HG03175 (cell line): ENCODE measurements at regions not wholly inside any gene's neighbourhood (a gene's known extent, or its start where the extent isn't known, plus 50 kb on each side); places are given as distances from the start of the nearest gene placed in this dataset.
"Not testable (repeated sequence)": the region's sequence is repeated elsewhere in the genome, so short reads cannot be mapped to it uniquely, and the experiment has no call there.

Experiments used
- ATAC-seq: cut with Tn5 transposase; IDR thresholded peaks from one replicate; pipeline ENCODE4 v1.9.1; 2021; ENCODE audit warnings: mild to moderate bottlenecking, moderate library complexity; ENCODE audit not compliant: unreplicated experiment

GRCh38 chr5:171541341-171541776 is 121.9 kb downstream of the FGF18 start:
- ATAC-seq = no peak

DNA sequence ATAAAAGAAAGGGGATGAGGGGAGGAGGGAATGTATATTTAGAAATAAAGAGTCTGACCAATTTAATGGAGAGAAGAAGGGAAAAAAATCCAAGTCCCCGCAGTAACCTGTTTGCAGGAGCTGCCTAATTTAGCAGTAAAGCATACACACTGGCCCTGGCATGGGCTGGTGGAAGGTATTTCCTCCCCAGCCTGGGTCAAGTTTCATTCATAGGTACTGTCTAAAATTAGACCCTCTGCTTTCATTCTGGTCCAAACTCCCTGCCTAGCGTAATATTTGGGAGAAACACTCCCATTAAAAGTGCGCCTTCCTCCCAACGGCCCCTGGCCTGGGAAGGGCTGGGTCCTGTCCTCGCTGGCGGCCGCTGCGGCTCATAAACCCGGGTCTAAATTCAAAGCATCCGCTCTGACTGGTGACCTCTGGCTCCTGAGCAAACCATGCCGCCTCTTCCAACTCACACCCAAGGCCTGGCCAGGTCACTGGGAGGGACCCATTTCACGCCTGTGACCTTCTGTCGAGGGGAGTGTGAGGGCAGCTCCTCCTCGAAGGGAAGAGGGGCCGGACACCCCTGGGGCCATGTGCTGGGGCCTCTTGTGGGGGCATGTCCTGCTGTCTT is 123.2 kb downstream of the FGF18 start:
- no peak for ATAC-seq

DNA sequence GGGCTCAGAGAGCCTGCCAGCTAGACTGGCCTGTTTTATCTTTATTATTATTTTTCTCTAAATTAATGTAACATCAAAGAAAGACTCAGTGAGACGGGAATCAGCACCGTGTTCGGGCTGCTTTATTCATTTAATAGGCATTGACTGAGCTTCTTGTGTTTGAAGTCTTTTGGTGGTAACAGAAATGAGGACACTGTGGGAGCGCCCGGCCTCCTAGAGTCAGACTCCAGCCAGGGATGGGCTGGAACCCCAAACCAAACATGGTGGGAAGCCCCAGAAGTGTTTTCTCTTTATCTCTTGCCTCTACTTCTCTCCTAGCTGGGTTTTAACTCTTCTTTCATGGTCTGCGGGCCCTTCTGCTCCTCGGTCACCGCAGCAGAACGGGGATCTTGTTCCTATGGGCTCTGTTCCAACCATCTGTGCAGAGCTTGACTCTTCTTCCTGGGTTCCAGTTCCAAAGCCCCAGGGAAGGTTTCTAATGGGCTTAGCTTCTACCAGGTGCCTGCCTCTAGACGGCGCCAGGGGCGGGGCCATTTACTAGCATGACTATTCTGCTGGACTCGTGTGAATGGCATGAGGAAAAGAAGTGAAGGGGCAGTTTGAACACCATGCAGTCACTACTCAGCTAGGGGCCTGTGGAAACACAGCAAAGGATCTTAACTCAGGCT is 123.8 kb downstream of the FGF18 start:
- ATAC-seq = no peak

DNA sequence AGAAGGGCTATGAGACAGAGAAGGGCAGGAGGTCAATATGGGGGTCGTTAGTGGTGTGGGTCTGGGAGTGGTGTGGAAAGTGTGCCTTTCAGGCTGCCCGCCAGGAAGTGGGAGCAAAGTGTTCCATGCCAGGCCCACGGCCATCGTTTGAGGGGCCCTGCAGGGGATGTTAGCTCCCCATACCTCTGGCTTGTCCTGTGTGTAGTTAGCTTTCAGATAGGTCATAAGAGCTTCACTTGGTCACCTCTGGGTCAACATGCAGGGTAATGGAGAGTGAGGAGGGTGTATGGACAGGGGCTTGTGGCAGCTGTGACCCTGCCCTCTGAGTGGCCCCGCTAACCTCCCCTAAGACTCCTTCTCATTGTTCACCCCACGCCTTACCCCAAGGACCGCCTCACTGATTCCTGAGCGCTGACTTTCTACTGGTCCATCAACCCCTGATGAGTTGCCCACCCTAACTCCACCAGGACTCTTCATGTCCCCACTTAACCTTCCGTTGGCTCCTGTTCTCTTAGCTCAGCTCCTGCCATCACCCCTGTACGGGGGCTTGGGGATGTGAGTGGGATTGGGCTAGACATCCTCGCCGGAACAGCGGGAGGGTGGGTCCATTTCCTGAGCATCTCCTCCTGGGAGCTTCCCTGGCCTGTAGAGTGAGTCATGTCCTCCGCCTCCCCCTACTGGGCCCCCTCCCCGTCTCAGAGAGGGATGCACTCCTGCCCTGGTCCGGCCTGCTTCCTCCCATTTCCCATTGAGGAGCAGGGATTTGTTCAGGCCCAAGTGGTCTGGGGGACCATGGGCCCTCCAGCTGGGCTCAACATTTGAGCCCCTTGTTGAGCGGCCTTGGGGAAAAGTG is 125.7 kb downstream of the FGF18 start:
- ATAC-seq = no peak

DNA sequence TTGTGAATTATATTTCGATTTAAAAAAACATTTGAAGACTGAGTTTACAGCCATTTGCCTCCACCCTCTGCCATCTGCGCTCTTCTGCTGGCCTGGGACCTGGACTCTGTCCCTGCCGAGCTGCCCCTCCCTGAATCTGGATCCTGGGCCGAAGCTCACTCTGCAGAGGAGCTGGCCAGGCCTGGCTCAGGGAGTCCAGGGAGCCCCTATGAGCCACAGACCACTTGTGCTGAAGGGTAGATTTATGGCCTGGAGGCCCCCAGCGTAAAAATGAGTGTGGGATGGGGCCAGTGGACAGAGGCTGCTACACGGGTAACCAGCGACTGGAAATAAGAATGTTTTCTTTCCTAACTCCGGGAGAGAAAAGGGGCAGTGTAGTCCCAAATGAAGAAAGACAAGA is 129.8 kb downstream of the FGF18 start:
- no peak for ATAC-seq

- ATAC-seq = not testable (repeated sequence)
These were observed 134.4 kb downstream of the FGF18 start for GRCh38 chr5:171553817-171554216.

DNA sequence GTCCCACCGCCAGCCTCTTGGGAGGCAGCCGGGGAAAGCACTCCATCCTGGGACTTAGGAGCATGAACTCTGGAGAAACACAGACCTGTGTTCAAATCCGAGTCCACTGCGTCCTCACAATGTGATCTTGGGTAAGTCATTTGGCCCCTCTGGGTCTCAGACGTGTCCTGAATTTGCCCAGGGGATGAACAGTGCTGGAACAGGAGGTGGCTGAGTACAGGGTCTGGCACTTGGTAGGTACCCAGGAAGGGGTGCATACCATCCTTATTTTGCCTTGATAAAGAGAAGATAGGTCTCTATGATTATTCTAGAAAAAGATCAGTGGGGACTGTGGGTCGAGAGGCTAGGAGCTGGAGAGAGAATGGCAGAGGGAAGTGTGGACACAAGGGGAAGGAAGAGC is 135.7 kb downstream of the FGF18 start:
- no peak for ATAC-seq

GRCh38 chr5:171562822-171563221 is 143.4 kb downstream of the FGF18 start:
- no peak for ATAC-seq

DNA sequence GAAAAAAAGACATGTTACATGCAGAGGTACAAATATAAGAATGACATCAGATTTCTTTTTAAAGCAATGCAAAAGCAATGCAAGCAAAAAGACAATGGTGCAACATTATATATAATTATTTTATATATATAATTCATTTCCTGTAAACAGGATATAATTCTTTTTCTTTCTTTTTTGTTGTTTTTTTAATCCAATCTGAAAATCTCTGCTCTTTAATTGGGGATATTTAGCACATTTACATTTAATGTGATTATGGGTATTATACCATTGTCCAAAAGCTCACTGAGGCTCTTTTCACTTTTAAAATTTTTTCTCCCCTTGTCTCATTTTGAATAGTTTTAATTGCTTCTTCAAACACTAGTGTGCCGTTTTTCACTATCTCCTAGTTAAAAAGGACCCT is 148.9 kb downstream of the FGF18 start:
- no peak for ATAC-seq

DNA sequence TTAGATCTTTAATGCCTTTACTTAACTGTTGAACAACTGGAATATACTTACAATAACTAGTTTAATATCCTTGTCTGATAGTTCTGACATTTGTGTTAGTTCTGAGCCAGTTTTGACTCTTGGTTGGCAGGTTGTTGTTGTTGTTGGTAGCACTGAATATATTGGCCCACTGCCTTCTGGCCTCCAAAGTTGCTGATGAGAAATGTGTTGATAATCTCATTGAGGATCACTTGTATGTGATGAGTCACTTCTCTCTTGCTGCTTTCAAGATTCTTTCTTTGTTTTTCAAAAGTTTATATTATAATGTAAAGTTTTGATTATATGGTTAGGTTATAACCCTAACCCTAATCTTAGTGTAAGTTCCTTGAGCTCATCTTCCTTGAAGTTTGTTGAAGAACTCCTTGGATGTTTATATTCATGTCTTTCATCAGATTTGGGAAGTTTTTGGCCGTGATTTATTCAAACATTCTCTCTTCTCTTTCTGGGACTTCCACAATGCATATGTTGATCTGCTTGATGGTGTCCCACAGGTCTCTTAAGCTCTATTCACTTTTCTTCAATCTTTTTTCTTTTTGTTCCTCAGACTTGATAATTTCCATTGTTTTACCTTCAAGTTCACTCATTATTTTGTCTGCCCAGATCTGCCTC is 149.7 kb downstream of the FGF18 start:
- ATAC-seq = no peak

DNA sequence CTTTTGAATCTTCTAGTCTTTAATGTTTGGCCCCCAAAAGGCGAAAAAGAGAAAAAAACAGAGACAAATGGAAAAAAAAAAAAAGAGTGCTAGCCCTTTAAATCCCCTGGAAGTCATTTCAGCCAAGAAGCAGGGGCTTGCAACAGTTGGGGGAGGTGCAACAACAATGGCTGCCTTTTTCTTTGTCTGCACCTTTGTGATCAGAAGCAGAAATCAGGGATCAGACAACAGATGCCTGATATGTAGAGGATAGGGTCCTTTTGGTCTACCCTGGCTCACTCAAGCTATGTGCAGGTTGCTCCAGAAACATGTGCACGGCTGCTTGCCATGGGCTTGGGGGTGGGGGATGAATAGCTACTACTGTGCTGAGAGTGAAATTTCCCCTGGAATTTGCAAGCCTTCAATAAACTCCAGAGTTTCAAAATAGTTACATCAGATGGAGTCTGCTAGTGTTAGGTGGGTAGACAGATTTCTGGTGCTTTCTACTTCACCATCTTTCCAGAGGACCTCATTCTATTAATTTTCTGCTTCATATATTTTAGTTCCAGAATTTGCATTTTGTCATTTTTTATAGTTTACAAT is 150.9 kb downstream of the FGF18 start:
- ATAC-seq = no peak

- no peak for ATAC-seq
These were observed 152.2 kb downstream of the FGF18 start for GRCh38 chr5:171571663-171572062.

DNA sequence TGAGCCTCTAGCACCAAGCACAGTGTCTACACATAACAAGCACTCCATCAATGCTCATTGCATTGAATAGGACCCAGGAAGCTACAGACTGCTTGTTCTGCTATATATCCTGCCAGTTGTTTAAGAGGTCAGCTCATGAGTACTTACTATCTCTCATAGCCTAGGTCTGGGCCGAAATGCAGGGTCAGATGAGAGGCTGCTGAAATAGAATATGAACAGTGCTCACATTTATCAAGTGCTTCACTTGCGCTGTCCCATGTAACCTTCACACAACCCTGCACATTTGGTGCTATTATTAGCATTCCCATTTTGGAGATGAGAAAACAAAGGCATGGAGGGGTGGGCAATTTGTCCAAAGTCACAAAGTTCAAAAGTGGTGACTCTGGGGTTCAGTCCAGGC is 153.6 kb downstream of the FGF18 start:
- no peak for ATAC-seq

GRCh38 chr5:171573451-171574225 is 154.2 kb downstream of the FGF18 start:
- ATAC-seq = no peak

- ATAC-seq = no peak
These were observed 154.9 kb downstream of the FGF18 start for GRCh38 chr5:171574376-171574775.

DNA sequence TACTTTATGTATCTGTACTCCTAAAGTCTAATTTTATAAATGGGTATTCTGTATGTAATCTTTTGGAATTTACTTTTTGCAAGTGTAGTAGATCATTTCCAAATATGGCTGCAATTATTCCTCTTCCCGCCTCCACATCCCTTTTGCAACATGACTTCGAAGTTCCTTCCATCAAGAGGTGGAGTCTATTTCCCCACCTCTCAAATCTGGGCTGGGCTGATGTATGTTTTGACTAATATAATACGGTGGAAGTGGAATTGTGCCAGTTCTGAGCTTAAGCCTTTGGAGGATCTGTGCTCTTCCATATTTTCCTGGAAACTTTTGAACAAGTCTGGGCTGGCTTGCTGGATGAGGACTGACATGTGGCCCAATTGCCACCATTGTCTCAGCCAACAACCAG is 155.9 kb downstream of the FGF18 start:
- no peak for ATAC-seq

- ATAC-seq = no peak
These were observed 156.4 kb downstream of the FGF18 start for GRCh38 chr5:171575808-171576207.

DNA sequence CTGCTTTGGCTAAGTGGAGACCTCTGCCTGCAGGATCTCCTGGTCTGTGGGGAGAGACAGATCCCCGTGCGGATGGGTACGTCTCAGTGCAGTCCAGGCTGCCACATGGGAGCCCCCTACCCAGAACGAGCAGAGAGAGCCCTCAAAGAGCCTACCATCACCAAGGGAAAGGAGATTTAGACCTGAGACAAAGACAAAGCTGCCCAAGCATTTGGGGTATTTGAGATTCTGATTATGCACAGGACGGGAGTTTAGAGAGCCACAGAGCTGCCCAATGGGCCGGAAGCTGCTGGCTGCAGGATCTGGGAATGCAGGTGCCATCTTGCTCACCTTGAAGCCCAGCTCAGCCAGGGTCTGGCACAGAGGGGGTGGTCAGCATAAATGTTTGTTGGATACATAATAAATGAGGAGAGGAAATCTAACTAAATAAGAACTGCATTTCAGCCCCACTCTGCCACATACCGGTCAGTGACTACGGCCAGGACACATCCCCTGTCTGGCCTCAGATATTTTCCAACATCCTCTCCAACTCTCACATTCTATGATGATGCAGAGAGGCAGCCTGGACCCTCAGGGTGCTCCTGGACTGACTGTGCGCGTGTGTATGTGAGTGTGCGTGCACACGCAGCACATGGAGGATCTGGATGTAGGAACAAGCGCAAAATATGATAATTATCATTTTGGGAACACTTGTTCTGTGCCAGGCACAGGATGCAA is 157.8 kb downstream of the FGF18 start:
- ATAC-seq = no peak

DNA sequence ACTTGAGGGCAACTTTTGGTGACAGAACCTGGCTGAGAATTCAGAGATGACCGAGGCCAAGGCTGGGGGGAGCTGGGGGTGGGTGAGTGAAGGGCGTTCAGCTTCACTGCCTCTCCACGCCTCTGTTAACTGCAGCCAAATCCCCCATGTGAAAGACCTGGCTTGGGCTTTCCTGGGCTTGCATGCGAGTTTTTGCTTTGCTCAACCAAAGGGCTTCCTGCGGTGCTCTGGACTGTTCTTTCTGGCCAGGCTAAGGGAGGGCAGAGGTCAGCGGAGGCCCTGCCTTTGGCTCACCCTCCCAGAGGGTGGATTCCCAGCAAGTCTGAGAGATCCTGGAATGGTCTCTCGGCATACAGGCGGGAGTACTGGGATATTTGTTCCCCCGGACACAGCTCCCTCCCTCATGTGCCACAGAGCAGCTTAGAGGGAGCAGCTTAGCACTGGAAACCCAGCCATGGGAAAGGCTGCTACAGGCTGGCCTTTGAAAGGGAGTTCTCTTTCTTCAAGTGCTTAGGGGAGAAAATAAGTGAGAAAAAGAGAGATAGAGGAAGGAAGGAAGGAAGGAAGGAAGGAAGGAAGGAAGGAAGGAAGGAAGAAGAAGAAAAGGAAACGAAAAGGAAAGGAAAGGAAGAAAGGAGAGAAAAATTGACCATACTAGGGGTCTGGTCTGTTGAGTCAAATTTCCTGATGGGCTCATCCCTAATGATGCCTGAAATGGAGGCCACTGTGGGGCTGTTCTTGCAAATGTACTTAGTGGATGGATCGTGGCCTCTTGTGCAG is 158.8 kb downstream of the FGF18 start:
- ATAC-seq = no peak
